OCI-LY3 (cell line): ENCODE measurements at regions not wholly inside any gene's neighbourhood (a gene's known extent, or its start where the extent isn't known, plus 50 kb on each side); places are given as distances from the start of the nearest gene placed in this dataset.

ENCODE experiments used
- EZH2phosphoT487 ChIP-seq: fragments of 200-600 bp; shearing (Covaris generic); IDR thresholded peaks from 2 replicates; pipeline ENCODE4 v1.6.1; 2018; ENCODE audit warnings: antibody characterized with exemption, mixed run types, low read depth
- TF ChIP-seq, protein P1 (sequence below): fragments of 200-600, 300-600 bp; sonication (generic); IDR thresholded peaks from 2 replicates; pipeline ENCODE4 v1.5.1; 2014; ENCODE audit warnings: antibody characterized with exemption, low read length, low read depth

DNA sequence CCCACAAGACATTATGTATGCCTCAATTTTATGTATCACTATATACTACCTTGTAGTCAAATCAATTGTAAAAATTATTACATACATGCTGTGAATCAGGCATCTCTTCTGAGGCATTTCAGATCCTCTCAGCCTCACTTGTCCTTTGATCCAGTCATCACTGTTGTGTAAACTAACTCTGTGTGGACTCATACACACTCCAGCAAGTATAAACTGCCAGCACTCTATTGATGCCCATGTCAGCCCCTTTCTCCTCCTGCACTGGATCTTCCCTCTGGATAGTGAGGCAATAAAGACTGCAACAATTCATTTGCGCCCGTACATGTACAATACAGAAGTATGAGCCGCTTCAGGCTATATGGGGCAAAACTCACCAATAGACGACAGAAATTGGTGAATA, 364.7 kb upstream of the TGFBR2 start:
- TF ChIP-seq, protein P1, sequence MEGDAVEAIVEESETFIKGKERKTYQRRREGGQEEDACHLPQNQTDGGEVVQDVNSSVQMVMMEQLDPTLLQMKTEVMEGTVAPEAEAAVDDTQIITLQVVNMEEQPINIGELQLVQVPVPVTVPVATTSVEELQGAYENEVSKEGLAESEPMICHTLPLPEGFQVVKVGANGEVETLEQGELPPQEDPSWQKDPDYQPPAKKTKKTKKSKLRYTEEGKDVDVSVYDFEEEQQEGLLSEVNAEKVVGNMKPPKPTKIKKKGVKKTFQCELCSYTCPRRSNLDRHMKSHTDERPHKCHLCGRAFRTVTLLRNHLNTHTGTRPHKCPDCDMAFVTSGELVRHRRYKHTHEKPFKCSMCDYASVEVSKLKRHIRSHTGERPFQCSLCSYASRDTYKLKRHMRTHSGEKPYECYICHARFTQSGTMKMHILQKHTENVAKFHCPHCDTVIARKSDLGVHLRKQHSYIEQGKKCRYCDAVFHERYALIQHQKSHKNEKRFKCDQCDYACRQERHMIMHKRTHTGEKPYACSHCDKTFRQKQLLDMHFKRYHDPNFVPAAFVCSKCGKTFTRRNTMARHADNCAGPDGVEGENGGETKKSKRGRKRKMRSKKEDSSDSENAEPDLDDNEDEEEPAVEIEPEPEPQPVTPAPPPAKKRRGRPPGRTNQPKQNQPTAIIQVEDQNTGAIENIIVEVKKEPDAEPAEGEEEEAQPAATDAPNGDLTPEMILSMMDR = no peak
- no peak for TF ChIP-seq EZH2phosphoT487
